SJSA1 (cell line): ENCODE measurements at regions not wholly inside any gene's neighbourhood (a gene's known extent, or its start where the extent isn't known, plus 50 kb on each side); places are given as distances from the start of the nearest gene placed in this dataset.

Experiments
- DNase-seq, 2 experiments: peaks; one replicate each; pipeline ENCODE4 v3.0.0-alpha.2; 2015 to 2020; ENCODE audit warnings: low spot score in 2 of 2, low read depth in 1 of 2
- H3K27ac ChIP-seq: fragments of 250-450 bp; sonication (Bioruptor Pico); 2 replicates; pipeline ENCODE4 v1.5.1; 2020; ENCODE audit warnings: mild to moderate bottlenecking, moderate library complexity
- H3K27me3 ChIP-seq: fragments of 250-450 bp; sonication (Bioruptor Pico); replicated peaks from 2 replicates; pipeline ENCODE4 v1.5.1; 2020; ENCODE audit warnings: mild to moderate bottlenecking, moderate library complexity
- H3K36me3 ChIP-seq: fragments of 250-450 bp; sonication (Bioruptor Pico); 2 replicates; pipeline ENCODE4 v1.5.1; 2020; ENCODE audit warnings: mild to moderate bottlenecking
- H3K4me1 ChIP-seq: fragments of 250-450 bp; sonication (Bioruptor Pico); replicated peaks from 2 replicates; pipeline ENCODE4 v1.6.1; 2021; ENCODE audit warnings: mild to moderate bottlenecking
- H3K4me3 ChIP-seq: fragments of 250-450 bp; sonication (Bioruptor Pico); 2 replicates; pipeline ENCODE4 v1.5.1; 2020; ENCODE audit warnings: mild to moderate bottlenecking
- H3K9me3 ChIP-seq: fragments of 250-450 bp; sonication (Bioruptor Pico); replicated peaks from 2 replicates; pipeline ENCODE4 v1.5.1; 2020; ENCODE audit warnings: mild to moderate bottlenecking

DNA sequence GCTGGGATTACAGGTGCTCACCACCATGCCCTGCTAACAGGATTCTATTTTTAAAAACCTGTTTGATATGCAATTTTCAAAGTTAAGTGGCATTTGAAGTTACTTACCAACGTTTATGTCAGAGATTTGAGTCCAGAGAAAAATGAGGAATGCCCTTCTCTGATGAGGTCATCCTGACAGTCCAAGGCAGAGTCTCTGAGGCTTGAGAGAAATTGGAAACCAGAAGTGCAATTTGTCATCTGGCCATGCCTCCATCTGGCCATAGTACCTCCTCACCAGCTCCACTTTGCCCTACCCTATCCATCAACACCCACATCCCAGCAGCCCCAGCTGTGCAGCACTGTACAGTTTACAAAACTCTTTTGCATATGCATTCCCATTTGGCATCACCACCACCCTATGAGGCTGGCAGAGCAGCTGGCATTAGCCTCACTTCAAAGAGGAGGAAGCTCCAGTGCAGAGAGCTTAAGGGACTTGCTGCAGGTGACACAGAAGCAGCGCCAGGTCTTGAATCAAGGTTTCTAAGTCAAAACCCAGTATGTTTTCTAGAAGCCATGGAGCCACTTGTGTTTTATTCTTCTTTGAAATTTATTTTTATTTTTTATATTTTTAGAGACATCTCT lies 54.5 kb upstream of the PDZD8 start:
- Histone ChIP-seq H3K4me3 (no peak overlapping the region), H3K4me1 (no peaks in the 10 kb centered on the region), H3K27me3 (no peaks in the 10 kb centered on the region), H3K9me3 (no peaks in the 10 kb centered on the region), H3K36me3 (no peaks in the 10 kb centered on the region), H3K27ac (no peak overlapping the region)
- DNase-seq, result no peak

DNA sequence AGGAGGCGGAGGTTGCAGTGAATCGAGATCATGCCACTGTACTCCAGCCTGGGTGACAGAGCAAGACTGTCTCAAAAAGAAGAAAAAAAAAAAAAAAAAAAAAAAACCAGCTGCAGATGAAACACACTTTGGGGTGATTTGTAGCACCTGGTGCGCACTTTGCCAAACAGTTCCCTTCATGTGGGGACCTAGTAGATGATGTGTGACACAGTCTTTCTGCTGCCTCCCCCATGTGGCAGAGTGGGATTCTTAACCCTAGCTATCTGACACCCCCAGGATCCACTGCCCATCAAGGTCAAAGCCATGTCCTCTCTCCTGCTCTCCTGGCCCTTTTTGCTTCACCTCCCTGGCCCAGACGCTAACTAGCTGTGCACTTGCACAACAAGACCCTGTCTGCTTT lies 52.1 kb upstream of the PDZD8 start:
- DNase-seq, result no peak
- H3K36me3 ChIP-seq, result no peaks in the 10 kb centered on the region
- H3K27me3 ChIP-seq, result no peaks in the 10 kb centered on the region
- H3K27ac ChIP-seq, result no peak overlapping the region
- no peak overlapping the region for H3K4me3 ChIP-seq
- no peaks in the 10 kb centered on the region for H3K4me1 ChIP-seq
- H3K9me3 ChIP-seq, result no peaks in the 10 kb centered on the region

DNA sequence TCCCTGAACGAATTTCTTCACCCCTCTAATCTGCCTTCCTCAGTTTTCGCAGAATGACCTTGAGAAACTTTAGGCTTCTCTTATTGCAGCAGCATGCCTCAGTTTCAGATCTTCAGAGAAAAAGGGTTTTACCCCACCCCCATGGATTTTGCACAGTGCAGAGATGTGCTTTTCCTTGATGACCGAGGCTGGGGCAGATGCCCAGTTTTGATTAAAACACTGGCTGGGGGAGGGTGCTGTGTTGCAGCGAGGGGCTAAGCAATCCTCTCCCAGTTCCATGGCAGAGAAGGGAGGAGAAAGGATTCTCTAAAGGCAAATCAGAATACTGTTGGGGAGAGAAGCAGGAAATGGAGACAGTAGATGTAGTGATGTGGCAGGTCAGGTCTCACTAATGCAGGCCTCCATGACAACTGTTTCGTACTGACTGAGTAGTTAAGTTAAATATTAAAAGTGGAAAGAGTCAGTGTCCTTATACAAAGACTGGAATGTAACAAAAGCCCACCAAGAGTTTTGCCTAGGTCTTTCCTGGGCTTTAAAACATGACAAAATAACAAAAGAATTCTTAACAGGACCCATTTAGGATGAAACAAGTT lies 50.8 kb upstream of the PDZD8 start:
- Histone ChIP-seq H3K36me3 (no peaks in the 10 kb centered on the region), H3K4me1 (no peaks in the 10 kb centered on the region), H3K27me3 (no peaks in the 10 kb centered on the region), H3K27ac (no peak overlapping the region), H3K9me3 (no peaks in the 10 kb centered on the region), H3K4me3 (no peak overlapping the region)
- DNase-seq, result no peak

- no peak for DNase-seq
- no peaks in the 10 kb centered on the region for H3K36me3 ChIP-seq
Observed at GRCh38 chr10:117424883-117425649, 49.8 kb upstream of the PDZD8 start.

More at GRCh38 chr10:117424883-117425649, 49.8 kb upstream of the PDZD8 start:
- no peaks in the 10 kb centered on the region for H3K4me1 ChIP-seq
- H3K4me3 ChIP-seq, result no peak overlapping the region
- no peaks in the 10 kb centered on the region for H3K9me3 ChIP-seq
- H3K27me3 ChIP-seq, result no peaks in the 10 kb centered on the region
- H3K27ac ChIP-seq, result no peak overlapping the region
